ENCODE measurements at regions not wholly inside any gene's neighbourhood (a gene's known extent, or its start where the extent isn't known, plus 50 kb on each side); places are given as distances from the start of the nearest gene placed in this dataset.

DNA sequence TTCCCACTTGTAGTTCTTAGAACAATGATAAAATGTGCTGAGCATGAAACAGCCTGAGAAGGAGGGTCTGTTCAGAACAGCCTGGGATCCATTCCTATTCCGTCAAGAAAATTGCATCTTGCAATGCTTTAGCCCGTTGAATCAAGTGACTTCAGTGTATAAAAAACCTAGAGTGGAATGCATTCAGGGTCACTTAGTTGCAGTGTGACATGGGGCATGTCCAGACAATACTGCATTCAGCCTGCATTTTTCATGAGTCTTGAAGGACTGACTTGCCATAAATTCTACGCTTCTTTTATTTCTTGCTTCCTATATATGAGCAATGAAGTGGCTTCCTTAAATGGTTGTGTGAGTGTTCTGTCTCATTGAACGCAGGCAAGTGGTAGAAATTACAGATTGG, 758.3 kb upstream of the COBL start:
- H3K4me3 ChIP-seq (ENCODE audit: insufficient read depth, low read length, poor library complexity, severe bottlenecking), result no peak overlapping the region
- TF ChIP-seq, protein P1, sequence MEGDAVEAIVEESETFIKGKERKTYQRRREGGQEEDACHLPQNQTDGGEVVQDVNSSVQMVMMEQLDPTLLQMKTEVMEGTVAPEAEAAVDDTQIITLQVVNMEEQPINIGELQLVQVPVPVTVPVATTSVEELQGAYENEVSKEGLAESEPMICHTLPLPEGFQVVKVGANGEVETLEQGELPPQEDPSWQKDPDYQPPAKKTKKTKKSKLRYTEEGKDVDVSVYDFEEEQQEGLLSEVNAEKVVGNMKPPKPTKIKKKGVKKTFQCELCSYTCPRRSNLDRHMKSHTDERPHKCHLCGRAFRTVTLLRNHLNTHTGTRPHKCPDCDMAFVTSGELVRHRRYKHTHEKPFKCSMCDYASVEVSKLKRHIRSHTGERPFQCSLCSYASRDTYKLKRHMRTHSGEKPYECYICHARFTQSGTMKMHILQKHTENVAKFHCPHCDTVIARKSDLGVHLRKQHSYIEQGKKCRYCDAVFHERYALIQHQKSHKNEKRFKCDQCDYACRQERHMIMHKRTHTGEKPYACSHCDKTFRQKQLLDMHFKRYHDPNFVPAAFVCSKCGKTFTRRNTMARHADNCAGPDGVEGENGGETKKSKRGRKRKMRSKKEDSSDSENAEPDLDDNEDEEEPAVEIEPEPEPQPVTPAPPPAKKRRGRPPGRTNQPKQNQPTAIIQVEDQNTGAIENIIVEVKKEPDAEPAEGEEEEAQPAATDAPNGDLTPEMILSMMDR (IDR thresholded peaks at IDR 0.05; ENCODE audit: insufficient read depth, low read length, poor library complexity, severe bottlenecking), result no peak
- TF ChIP-seq EZH2phosphoT487 (conservative IDR thresholded peaks at IDR 0.05; ENCODE audit: low read length), result no peak
- no peaks in the 10 kb centered on the region; the same call in 1 of the 2 replicates for H3K9me3 ChIP-seq (ENCODE audit: insufficient read depth, low read length)
- no peak overlapping the region for H3K27ac ChIP-seq (ENCODE audit: low read depth, low read length)
- H4K20me1 ChIP-seq (ENCODE audit: low read depth, low read length), result no peaks in the 10 kb centered on the region
- H3K27me3 ChIP-seq (ENCODE audit: low read length), result no peaks in the 10 kb centered on the region
- H3K9me2 ChIP-seq (replicated peaks; ENCODE audit: insufficient read depth, low read length), result 0 out of 2 replicates have a peak, but pooled peaks cover 4% of the 10 kb centered on the region
- H3K36me3 ChIP-seq (ENCODE audit: low read length), result no peaks in the 10 kb centered on the region
- no peak overlapping the region for H3K9ac ChIP-seq (ENCODE audit: low read length)
- no peak overlapping the region for H2AFZ ChIP-seq (ENCODE audit: low read depth, low read length, severe bottlenecking)
- no peaks in the 10 kb centered on the region for H3F3A ChIP-seq (ENCODE audit: insufficient read depth)
- H3K79me2 ChIP-seq (ENCODE audit: insufficient read depth, low read length), result no peaks in the 10 kb centered on the region
- H3K4me2 ChIP-seq (ENCODE audit: low read depth, low read length, poor library complexity, severe bottlenecking), result no peak overlapping the region

DNA sequence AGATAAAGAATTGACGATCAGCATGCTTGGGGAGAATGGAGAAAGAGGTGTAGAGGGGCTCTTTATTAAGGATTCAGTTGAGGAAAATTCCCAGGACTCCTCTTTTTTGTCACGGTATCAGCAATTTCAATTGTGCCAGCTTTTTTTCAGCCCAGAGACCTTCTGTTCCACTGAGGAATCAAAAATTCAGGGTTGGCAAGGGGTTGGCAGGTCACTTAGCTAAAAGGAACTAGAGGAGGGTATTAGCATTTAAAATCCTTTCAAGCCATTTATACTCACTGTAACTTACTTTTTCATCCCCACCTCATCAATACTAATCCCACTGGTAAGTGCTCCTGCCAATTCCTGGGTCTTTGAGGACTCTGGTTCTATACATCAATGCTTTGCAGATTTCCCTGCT, 757.5 kb upstream of the COBL start:
- Histone ChIP-seq H3K27ac (ENCODE audit: low read depth, low read length) (no peak overlapping the region), H3K9ac (ENCODE audit: low read length) (no peak overlapping the region), H3K4me3 (ENCODE audit: insufficient read depth, low read length, poor library complexity, severe bottlenecking) (no peak overlapping the region), H3F3A (ENCODE audit: insufficient read depth) (no peaks in the 10 kb centered on the region), H4K20me1 (ENCODE audit: low read depth, low read length) (no peaks in the 10 kb centered on the region), H3K27me3 (ENCODE audit: low read length) (no peaks in the 10 kb centered on the region), H2AFZ (ENCODE audit: low read depth, low read length, severe bottlenecking) (no peak overlapping the region), H3K79me2 (ENCODE audit: insufficient read depth, low read length) (no peaks in the 10 kb centered on the region), H3K4me2 (ENCODE audit: low read depth, low read length, poor library complexity, severe bottlenecking) (no peak overlapping the region), H3K9me3 (ENCODE audit: insufficient read depth, low read length) (no peaks in the 10 kb centered on the region; the same call in 1 of the 2 replicates), H3K36me3 (ENCODE audit: low read length) (no peaks in the 10 kb centered on the region), H3K9me2 (replicated peaks; ENCODE audit: insufficient read depth, low read length) (0 out of 2 replicates have a peak, but pooled peaks cover 4% of the 10 kb centered on the region)
- TF ChIP-seq, protein P1 (IDR thresholded peaks at IDR 0.05; ENCODE audit: insufficient read depth, low read length, poor library complexity, severe bottlenecking), result no peak
- TF ChIP-seq EZH2phosphoT487 (conservative IDR thresholded peaks at IDR 0.05; ENCODE audit: low read length), result no peak

GRCh38 chr7:52071744-52072143, 755.1 kb upstream of the COBL start:
- no peaks in the 10 kb centered on the region for H3F3A ChIP-seq (ENCODE audit: insufficient read depth)
- peaks cover 4% of the 10 kb centered on the region; the same call in 1 of the 2 replicates for H3K9me2 ChIP-seq (replicated peaks; ENCODE audit: insufficient read depth, low read length)
- H3K27ac ChIP-seq (ENCODE audit: low read depth, low read length), result no peak overlapping the region
- TF ChIP-seq, protein P1 (IDR thresholded peaks at IDR 0.05; ENCODE audit: insufficient read depth, low read length, poor library complexity, severe bottlenecking), result no peak
- TF ChIP-seq EZH2phosphoT487 (conservative IDR thresholded peaks at IDR 0.05; ENCODE audit: low read length), result no peak
- no peak overlapping the region for H3K4me3 ChIP-seq (ENCODE audit: insufficient read depth, low read length, poor library complexity, severe bottlenecking)
- H3K4me2 ChIP-seq (ENCODE audit: low read depth, low read length, poor library complexity, severe bottlenecking), result no peak overlapping the region
- no peak overlapping the region for H2AFZ ChIP-seq (ENCODE audit: low read depth, low read length, severe bottlenecking)
- H3K9ac ChIP-seq (ENCODE audit: low read length), result no peak overlapping the region
- H3K27me3 ChIP-seq (ENCODE audit: low read length), result no peaks in the 10 kb centered on the region
- H3K79me2 ChIP-seq (ENCODE audit: insufficient read depth, low read length), result no peaks in the 10 kb centered on the region
- H4K20me1 ChIP-seq (ENCODE audit: low read depth, low read length), result no peaks in the 10 kb centered on the region
- no peaks in the 10 kb centered on the region for H3K36me3 ChIP-seq (ENCODE audit: low read length)
- H3K9me3 ChIP-seq (ENCODE audit: insufficient read depth, low read length), result no peaks in the 10 kb centered on the region
